ENCODE measurements at regions not wholly inside any gene's neighbourhood (a gene's known extent, or its start where the extent isn't known, plus 50 kb on each side); places are given as distances from the start of the nearest gene placed in this dataset.

- DNase-seq (no peak), ATAC-seq (no peak)
- no peak overlapping the region for H3K27ac ChIP-seq
- no peaks in the 10 kb centered on the region for H3K4me1 ChIP-seq
- no peak for TF ChIP-seq CTCF (IDR thresholded peaks at IDR 0.05)
- no peak overlapping the region for H3K4me3 ChIP-seq
- H3K9me3 ChIP-seq, result no peaks in the 10 kb centered on the region
- intact Hi-C loops (cut with DNase I), result no loop called here
- H3K27me3 ChIP-seq (ENCODE audit: low read depth), result no peaks in the 10 kb centered on the region
- H3K36me3 ChIP-seq, result no peaks in the 10 kb centered on the region
Observed at GRCh38 chr20:11436113-11436905, 481.4 kb upstream of the BTBD3 start.

GRCh38 chr20:11437090-11437489 is 480.6 kb upstream of the BTBD3 start:
- Histone ChIP-seq H3K9me3 (no peaks in the 10 kb centered on the region), H3K4me3 (no peak overlapping the region), H3K36me3 (no peaks in the 10 kb centered on the region), H3K4me1 (no peaks in the 10 kb centered on the region), H3K27ac (no peak overlapping the region), H3K27me3 (ENCODE audit: low read depth) (no peaks in the 10 kb centered on the region)
- intact Hi-C loops (cut with DNase I), result no loop called here
- no peak for DNase-seq
- TF ChIP-seq CTCF (IDR thresholded peaks at IDR 0.05), result no peak
- ATAC-seq, result no peak

- DNase-seq, result no peak
Observed at GRCh38 chr20:11437611-11438380, 479.9 kb upstream of the BTBD3 start.

GRCh38 chr20:11438412-11438811 is 479.3 kb upstream of the BTBD3 start:
- no peak overlapping the region for H3K27ac ChIP-seq
- H3K4me3 ChIP-seq, result no peak overlapping the region
- H3K9me3 ChIP-seq, result no peaks in the 10 kb centered on the region
- no peaks in the 10 kb centered on the region for H3K36me3 ChIP-seq
- H3K4me1 ChIP-seq, result no peaks in the 10 kb centered on the region
- TF ChIP-seq CTCF (IDR thresholded peaks at IDR 0.05), result no peak
- DNase-seq (no peak), ATAC-seq (no peak)
- intact Hi-C loops (cut with DNase I), result no loop called here
- no peaks in the 10 kb centered on the region for H3K27me3 ChIP-seq (ENCODE audit: low read depth)

More at GRCh38 chr20:11437611-11438380, 479.9 kb upstream of the BTBD3 start:
- Histone ChIP-seq H3K27me3 (ENCODE audit: low read depth) (no peaks in the 10 kb centered on the region), H3K27ac (no peak overlapping the region), H3K4me3 (no peak overlapping the region), H3K9me3 (no peaks in the 10 kb centered on the region), H3K36me3 (no peaks in the 10 kb centered on the region), H3K4me1 (no peaks in the 10 kb centered on the region)
- intact Hi-C loops (cut with DNase I), result no loop called here
- no peak for TF ChIP-seq CTCF (IDR thresholded peaks at IDR 0.05)
- no peak for ATAC-seq

- DNase-seq (no peak), ATAC-seq (no peak)
- no peaks in the 10 kb centered on the region for H3K4me1 ChIP-seq
- H3K27me3 ChIP-seq (ENCODE audit: low read depth), result no peaks in the 10 kb centered on the region
- TF ChIP-seq CTCF (IDR thresholded peaks at IDR 0.05), result no peak
- no peak overlapping the region for H3K27ac ChIP-seq
- intact Hi-C loops (cut with DNase I), result no loop called here
- no peak overlapping the region for H3K4me3 ChIP-seq
- H3K9me3 ChIP-seq, result no peaks in the 10 kb centered on the region
- no peaks in the 10 kb centered on the region for H3K36me3 ChIP-seq
Observed at GRCh38 chr20:11443382-11444119, 474.1 kb upstream of the BTBD3 start.
